ENCODE measurements at regions not wholly inside any gene's neighbourhood (a gene's known extent, or its start where the extent isn't known, plus 50 kb on each side); places are given as distances from the start of the nearest gene placed in this dataset.

DNA sequence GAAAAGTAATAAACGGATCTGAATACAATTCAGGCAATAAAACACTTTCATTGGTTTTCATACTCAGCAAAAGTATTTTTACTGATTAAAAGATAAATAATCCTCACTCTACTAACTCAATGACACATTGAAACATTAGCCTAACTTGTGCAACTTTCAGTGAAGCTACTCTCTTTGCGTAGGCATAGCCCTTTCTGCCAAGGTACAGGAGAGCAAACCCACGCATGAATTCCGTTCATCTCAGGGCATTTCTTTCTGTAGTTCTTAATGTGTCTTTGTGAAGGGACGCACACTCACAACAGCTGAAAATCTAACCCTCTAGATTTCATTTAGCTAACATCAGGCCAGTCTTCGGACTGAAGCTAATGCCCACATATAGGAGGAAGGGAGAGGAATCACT is 66.4 kb upstream of the TLE1 start:
- DNase-seq (ENCODE audit: insufficient read length, low spot score, missing footprints): no peak
- H3K9me3 ChIP-seq (ENCODE audit: low read depth, low read length): no peaks in the 10 kb centered on the region
- H3K36me3 ChIP-seq (ENCODE audit: insufficient read depth, low read length): no peaks in the 10 kb centered on the region
- H3K4me3 ChIP-seq (ENCODE audit: insufficient read depth, low read length): no peak overlapping the region
- H2AFZ ChIP-seq (ENCODE audit: low read length): no peak overlapping the region
- TF ChIP-seq, protein P1, sequence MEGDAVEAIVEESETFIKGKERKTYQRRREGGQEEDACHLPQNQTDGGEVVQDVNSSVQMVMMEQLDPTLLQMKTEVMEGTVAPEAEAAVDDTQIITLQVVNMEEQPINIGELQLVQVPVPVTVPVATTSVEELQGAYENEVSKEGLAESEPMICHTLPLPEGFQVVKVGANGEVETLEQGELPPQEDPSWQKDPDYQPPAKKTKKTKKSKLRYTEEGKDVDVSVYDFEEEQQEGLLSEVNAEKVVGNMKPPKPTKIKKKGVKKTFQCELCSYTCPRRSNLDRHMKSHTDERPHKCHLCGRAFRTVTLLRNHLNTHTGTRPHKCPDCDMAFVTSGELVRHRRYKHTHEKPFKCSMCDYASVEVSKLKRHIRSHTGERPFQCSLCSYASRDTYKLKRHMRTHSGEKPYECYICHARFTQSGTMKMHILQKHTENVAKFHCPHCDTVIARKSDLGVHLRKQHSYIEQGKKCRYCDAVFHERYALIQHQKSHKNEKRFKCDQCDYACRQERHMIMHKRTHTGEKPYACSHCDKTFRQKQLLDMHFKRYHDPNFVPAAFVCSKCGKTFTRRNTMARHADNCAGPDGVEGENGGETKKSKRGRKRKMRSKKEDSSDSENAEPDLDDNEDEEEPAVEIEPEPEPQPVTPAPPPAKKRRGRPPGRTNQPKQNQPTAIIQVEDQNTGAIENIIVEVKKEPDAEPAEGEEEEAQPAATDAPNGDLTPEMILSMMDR (IDR thresholded peaks at IDR 0.05; ENCODE audit: extremely low read depth, low read depth, low read length): no peak
- H3K4me1 ChIP-seq (ENCODE audit: insufficient read depth, low read length): peaks cover 7% of the 10 kb centered on the region
- no peaks in the 10 kb centered on the region for H3K79me2 ChIP-seq (ENCODE audit: insufficient read depth, low read length)
- peaks cover 3% of the 10 kb centered on the region for H3K27me3 ChIP-seq (ENCODE audit: insufficient read depth, low read length)
- no peak overlapping the region for H3K27ac ChIP-seq (ENCODE audit: low read depth, low read length)
- H4K20me1 ChIP-seq (ENCODE audit: insufficient read depth, low read length): no peaks in the 10 kb centered on the region
- H3K4me2 ChIP-seq (ENCODE audit: insufficient read depth, low read length): no peak overlapping the region

DNA sequence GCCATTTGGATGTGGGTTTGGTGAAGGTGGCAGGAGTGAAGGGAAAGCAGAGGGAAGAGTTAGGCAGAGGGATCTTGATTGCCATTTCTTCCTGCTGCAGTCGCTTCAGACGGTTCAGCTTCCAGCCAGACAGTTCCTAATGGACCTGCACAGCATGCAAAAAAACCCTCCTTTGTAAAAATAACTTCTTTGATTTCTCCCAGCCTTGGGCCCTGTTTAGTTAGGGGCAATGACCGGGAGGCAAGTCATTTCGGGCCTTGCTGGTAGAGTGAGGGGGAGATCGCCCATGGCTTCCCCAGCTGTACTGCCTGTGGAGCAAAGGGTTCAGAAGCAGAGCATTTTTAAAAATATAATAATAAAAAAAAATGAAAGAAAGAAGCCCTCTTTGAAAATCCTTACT is 67.2 kb upstream of the TLE1 start:
- H2AFZ ChIP-seq (ENCODE audit: low read length): no peak overlapping the region
- no peak overlapping the region for H3K4me2 ChIP-seq (ENCODE audit: insufficient read depth, low read length)
- peaks cover 7% of the 10 kb centered on the region for H3K4me1 ChIP-seq (ENCODE audit: insufficient read depth, low read length)
- DNase-seq (ENCODE audit: insufficient read length, low spot score, missing footprints): no peak
- no peaks in the 10 kb centered on the region for H3K79me2 ChIP-seq (ENCODE audit: insufficient read depth, low read length)
- no peaks in the 10 kb centered on the region for H3K36me3 ChIP-seq (ENCODE audit: insufficient read depth, low read length)
- no peaks in the 10 kb centered on the region for H4K20me1 ChIP-seq (ENCODE audit: insufficient read depth, low read length)
- no peak overlapping the region for H3K4me3 ChIP-seq (ENCODE audit: insufficient read depth, low read length)
- H3K27me3 ChIP-seq (ENCODE audit: insufficient read depth, low read length): peaks cover 3% of the 10 kb centered on the region
- H3K27ac ChIP-seq (ENCODE audit: low read depth, low read length): no peak overlapping the region
- H3K9me3 ChIP-seq (ENCODE audit: low read depth, low read length): no peaks in the 10 kb centered on the region
- TF ChIP-seq, protein P1 (IDR thresholded peaks at IDR 0.05; ENCODE audit: extremely low read depth, low read depth, low read length): no peak

DNA sequence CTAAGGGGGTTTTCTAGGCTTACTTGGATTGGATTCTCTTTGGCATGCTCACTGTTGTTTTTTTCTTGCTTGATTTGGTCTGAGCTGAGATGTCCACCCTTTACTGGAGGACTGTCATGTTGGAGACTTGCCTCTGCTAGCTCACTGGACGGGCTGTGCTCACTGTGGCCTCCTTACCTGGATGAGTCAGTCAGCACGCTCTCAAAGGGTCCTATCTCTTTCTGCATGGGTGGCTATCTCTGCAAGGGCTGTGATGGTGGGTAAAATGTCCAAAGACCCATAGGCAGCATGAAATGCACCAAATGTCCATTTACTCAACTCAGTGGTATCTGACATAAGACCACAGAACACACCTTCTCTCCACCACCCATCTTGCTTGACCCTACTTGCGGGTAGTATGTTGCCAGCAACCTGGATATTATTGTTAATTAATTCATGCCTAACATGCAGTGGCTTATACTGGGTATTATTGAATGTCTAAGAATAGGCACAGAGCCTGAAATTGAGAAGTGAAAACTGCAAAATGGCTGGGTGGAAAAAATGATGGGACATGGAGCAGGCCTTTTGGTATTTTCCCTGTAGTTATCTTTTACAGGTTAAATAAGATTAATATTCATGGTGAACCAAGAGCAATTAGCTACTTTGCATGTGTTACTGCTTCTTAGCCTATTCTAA is 68.9 kb upstream of the TLE1 start:
- TF ChIP-seq, protein P1 (IDR thresholded peaks at IDR 0.05; ENCODE audit: extremely low read depth, low read depth, low read length): no peak
- no peaks in the 10 kb centered on the region for H3K36me3 ChIP-seq (ENCODE audit: insufficient read depth, low read length)
- no peaks in the 10 kb centered on the region for H4K20me1 ChIP-seq (ENCODE audit: insufficient read depth, low read length)
- H2AFZ ChIP-seq (ENCODE audit: low read length): no peak overlapping the region
- H3K79me2 ChIP-seq (ENCODE audit: insufficient read depth, low read length): no peaks in the 10 kb centered on the region
- no peaks in the 10 kb centered on the region for H3K9me3 ChIP-seq (ENCODE audit: low read depth, low read length)
- H3K4me2 ChIP-seq (ENCODE audit: insufficient read depth, low read length): no peak overlapping the region
- H3K27ac ChIP-seq (ENCODE audit: low read depth, low read length): no peak overlapping the region
- no peak overlapping the region for H3K4me3 ChIP-seq (ENCODE audit: insufficient read depth, low read length)
- DNase-seq (ENCODE audit: insufficient read length, low spot score, missing footprints): no peak
- H3K4me1 ChIP-seq (ENCODE audit: insufficient read depth, low read length): peaks cover 7% of the 10 kb centered on the region
- H3K27me3 ChIP-seq (ENCODE audit: insufficient read depth, low read length): no peaks in the 10 kb centered on the region

DNA sequence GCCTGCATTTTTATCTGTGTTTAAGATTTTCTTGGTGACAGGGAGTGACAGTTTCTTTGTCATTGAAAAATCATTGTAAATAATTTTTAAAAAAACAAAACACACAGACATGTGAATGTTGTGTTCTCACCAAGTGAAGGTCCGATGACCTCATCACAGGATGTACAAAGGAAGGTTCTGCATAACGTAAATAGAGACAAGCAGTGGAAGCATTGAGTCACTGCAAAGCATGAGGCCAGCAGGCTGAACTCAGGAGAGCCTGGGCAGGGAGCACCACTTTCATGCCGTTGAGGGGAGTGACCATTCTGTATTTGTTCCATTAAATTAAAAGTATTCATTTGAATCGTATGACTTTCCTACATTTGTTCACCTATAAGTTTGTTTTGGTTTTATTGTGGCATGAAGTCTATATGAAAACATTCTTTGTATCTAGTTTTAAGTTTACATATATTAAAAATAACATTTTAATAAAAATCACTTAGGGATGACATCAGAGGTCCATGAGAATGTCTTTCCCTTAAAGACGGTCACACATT is 70.4 kb upstream of the TLE1 start:
- Histone ChIP-seq H2AFZ (ENCODE audit: low read length) (no peak overlapping the region), H3K4me2 (ENCODE audit: insufficient read depth, low read length) (no peak overlapping the region), H3K4me1 (ENCODE audit: insufficient read depth, low read length) (peaks cover 7% of the 10 kb centered on the region), H3K36me3 (ENCODE audit: insufficient read depth, low read length) (no peaks in the 10 kb centered on the region), H3K79me2 (ENCODE audit: insufficient read depth, low read length) (no peaks in the 10 kb centered on the region), H4K20me1 (ENCODE audit: insufficient read depth, low read length) (no peaks in the 10 kb centered on the region), H3K27ac (ENCODE audit: low read depth, low read length) (peak overlapping the region; percentile 49), H3K27me3 (ENCODE audit: insufficient read depth, low read length) (no peaks in the 10 kb centered on the region), H3K9me3 (ENCODE audit: low read depth, low read length) (no peaks in the 10 kb centered on the region), H3K4me3 (ENCODE audit: insufficient read depth, low read length) (no peak overlapping the region)
- TF ChIP-seq, protein P1 (IDR thresholded peaks at IDR 0.05; ENCODE audit: extremely low read depth, low read depth, low read length): no peak
- peak; percentile 91 for DNase-seq (ENCODE audit: insufficient read length, low spot score, missing footprints)
